ENCODE measurements at regions not wholly inside any gene's neighbourhood (a gene's known extent, or its start where the extent isn't known, plus 50 kb on each side); places are given as distances from the start of the nearest gene placed in this dataset.

DNA sequence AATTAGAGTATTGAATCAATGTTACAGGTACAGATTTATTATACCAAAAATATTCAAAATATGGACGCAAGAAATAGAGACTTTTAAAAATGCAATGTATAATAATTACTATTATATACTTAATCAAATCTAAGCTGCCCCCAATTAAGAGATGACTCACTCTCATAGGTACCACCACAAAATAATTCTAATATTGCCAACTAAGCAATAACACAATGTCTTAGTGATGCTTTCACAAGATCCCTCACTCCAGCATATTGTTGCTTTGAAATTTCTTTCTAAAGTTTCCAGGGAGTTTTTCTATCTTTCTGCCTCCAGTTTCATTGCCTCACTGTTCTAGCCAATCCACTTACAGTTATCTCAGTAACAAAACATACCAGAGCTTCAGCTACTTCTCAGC lies 270.0 kb upstream of the PABPC4L start:
- Histone ChIP-seq H3K4me3 (no peak overlapping the region), H3K79me2 (ENCODE audit: insufficient read depth) (no peaks in the 10 kb centered on the region), H3K4me2 (ENCODE audit: unreplicated experiment) (no peak overlapping the region), H3K27me3 (replicated peaks; ENCODE audit: insufficient read depth) (no peaks in the 10 kb centered on the region), H3K4me1 (ENCODE audit: insufficient read depth) (no peaks in the 10 kb centered on the region), H3K9me2 (ENCODE audit: insufficient read depth) (no peaks in the 10 kb centered on the region), H3K27ac (no peak overlapping the region), H3K9ac (no peak overlapping the region), H3K36me3 (ENCODE audit: low read depth) (no peaks in the 10 kb centered on the region), H2AFZ (no peak overlapping the region), H3F3A (ENCODE audit: insufficient read depth) (no peaks in the 10 kb centered on the region), H4K20me1 (ENCODE audit: insufficient read depth) (no peaks in the 10 kb centered on the region), H3K9me3 (ENCODE audit: low read depth) (no peaks in the 10 kb centered on the region)
- in situ Hi-C loops (cut with MboI) = no loop called here
- no peak for DNase-seq
- TF ChIP-seq EZH2phosphoT487 (IDR thresholded peaks at IDR 0.05; ENCODE audit: insufficient read depth, low read depth) (no peak), EZH2 (IDR thresholded peaks at IDR 0.05; ENCODE audit: insufficient read depth, poor library complexity, severe bottlenecking) (no peak)
- 46 to 59% methylated on average over 1 of the region's 1 CpG for WGBS, 2 experiments (ENCODE audit: low coverage in 1 of 2, low lambda C conversion rate in 2 of 2, missing lambda C conversion rate in 2 of 2)

DNA sequence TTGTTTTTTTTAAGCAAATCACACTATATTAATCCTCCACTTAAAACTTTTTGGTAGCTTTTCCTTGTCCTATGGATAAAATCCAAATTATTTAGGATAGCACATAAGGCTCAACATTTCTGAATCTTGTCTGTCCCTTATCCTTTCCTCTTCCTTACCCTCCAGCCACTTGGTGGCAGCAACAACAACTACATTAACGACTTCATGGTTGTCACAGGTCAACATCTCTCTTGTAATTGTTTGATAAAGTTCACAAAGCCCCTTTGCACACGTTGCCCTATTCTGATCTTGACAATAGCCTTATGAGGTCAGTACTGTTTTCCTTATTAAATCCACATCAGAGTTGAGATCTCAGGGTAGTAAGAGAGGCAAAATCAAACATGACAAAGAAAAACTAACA lies 269.0 kb upstream of the PABPC4L start:
- no peaks in the 10 kb centered on the region for H3K9me2 ChIP-seq (ENCODE audit: insufficient read depth)
- no peaks in the 10 kb centered on the region for H4K20me1 ChIP-seq (ENCODE audit: insufficient read depth)
- no peak for DNase-seq
- 3 to 7% methylated on average over 2 of the region's 2 CpGs for WGBS, 2 experiments (ENCODE audit: low coverage in 1 of 2, low lambda C conversion rate in 2 of 2, missing lambda C conversion rate in 2 of 2)
- in situ Hi-C loops (cut with MboI) = no loop called here
- no peak overlapping the region for H3K4me2 ChIP-seq (ENCODE audit: unreplicated experiment)
- no peak for TF ChIP-seq EZH2 (IDR thresholded peaks at IDR 0.05; ENCODE audit: insufficient read depth, poor library complexity, severe bottlenecking)
- TF ChIP-seq EZH2phosphoT487 (IDR thresholded peaks at IDR 0.05; ENCODE audit: insufficient read depth, low read depth) = no peak
- no peaks in the 10 kb centered on the region for H3K79me2 ChIP-seq (ENCODE audit: insufficient read depth)
- no peak overlapping the region for H2AFZ ChIP-seq
- no peak overlapping the region for H3K9ac ChIP-seq
- no peaks in the 10 kb centered on the region for H3K9me3 ChIP-seq (ENCODE audit: low read depth)
- no peak overlapping the region for H3K4me3 ChIP-seq
- H3K27me3 ChIP-seq (replicated peaks; ENCODE audit: insufficient read depth) = no peaks in the 10 kb centered on the region
- H3K36me3 ChIP-seq (ENCODE audit: low read depth) = no peaks in the 10 kb centered on the region
- H3K4me1 ChIP-seq (ENCODE audit: insufficient read depth) = no peaks in the 10 kb centered on the region
- H3F3A ChIP-seq (ENCODE audit: insufficient read depth) = no peaks in the 10 kb centered on the region
- H3K27ac ChIP-seq = no peak overlapping the region

DNA sequence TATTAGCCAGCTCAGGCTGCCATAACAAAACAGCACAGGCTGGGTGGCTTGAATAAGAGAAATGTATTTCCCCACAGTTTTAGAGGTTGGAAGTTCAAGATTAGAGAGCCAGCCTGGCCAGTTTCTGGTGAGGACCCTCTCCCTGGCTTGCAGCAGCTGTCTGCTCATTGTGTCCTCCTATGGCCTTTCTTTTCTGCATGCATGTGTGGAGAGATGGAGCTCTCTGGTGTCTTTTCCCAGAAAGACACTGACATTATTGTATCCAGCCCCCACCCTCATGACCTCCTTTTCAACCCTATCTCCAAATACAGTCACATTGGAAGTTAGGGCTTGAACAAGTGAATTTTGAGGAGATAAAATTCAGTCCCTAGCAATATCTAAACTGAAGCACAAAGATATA lies 263.8 kb upstream of the PABPC4L start:
- Histone ChIP-seq H3K4me2 (ENCODE audit: unreplicated experiment) (no peak overlapping the region), H3F3A (ENCODE audit: insufficient read depth) (no peaks in the 10 kb centered on the region), H3K27ac (no peak overlapping the region), H4K20me1 (ENCODE audit: insufficient read depth) (no peaks in the 10 kb centered on the region), H3K4me3 (no peak overlapping the region), H3K36me3 (ENCODE audit: low read depth) (no peaks in the 10 kb centered on the region), H3K4me1 (ENCODE audit: insufficient read depth) (no peaks in the 10 kb centered on the region), H2AFZ (no peak overlapping the region), H3K27me3 (replicated peaks; ENCODE audit: insufficient read depth) (no peaks in the 10 kb centered on the region), H3K9ac (no peak overlapping the region), H3K79me2 (ENCODE audit: insufficient read depth) (no peaks in the 10 kb centered on the region), H3K9me3 (ENCODE audit: low read depth) (no peaks in the 10 kb centered on the region), H3K9me2 (ENCODE audit: insufficient read depth) (no peaks in the 10 kb centered on the region)
- in situ Hi-C loops (cut with MboI) = no loop called here
- TF ChIP-seq EZH2 (IDR thresholded peaks at IDR 0.05; ENCODE audit: insufficient read depth, poor library complexity, severe bottlenecking) (no peak), EZH2phosphoT487 (IDR thresholded peaks at IDR 0.05; ENCODE audit: insufficient read depth, low read depth) (no peak)
- no peak for DNase-seq

DNA sequence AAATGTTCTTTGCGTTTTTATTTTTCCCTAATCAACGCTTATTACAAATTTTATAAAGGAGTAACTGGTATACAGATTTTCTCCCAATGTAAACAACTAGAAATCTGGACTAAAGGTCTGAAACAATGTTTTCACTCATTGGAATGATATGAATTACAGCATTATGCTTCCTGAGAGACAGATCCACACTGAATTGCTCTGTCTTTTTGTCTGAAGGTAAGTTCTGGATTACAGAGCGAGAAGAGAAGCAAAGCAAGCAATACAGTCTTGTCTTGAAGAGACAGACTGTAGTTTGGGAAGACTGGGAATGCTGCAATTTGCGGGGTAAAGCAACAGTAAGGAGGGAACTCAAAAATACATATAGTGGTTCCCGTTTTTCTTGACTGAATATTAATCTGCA lies 262.2 kb upstream of the PABPC4L start:
- H3K36me3 ChIP-seq (ENCODE audit: low read depth) = no peaks in the 10 kb centered on the region

DNA sequence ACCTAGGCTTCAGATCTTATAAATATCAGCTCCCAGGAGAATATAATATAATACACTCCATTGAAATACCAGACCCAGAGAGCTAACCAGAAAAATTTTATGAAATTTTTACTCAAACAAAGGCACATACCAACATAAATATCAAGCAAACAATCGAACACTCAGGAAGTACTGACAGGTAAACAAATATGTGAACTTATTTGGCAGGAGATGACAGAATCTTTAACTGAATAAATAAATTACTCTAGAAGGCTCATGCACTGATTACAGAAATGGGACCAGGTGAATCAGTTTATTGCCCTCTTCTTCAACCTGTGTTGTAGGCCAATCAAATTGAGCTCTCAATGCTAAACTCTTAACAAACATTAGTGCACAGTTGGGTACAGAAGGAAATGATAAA lies 225.2 kb upstream of the PABPC4L start:
- Histone ChIP-seq H3K4me2 (ENCODE audit: unreplicated experiment) (no peak overlapping the region), H3K9me2 (ENCODE audit: insufficient read depth) (no peaks in the 10 kb centered on the region), H3K27ac (no peak overlapping the region), H3K9me3 (ENCODE audit: low read depth) (no peaks in the 10 kb centered on the region), H3K4me1 (ENCODE audit: insufficient read depth) (no peaks in the 10 kb centered on the region), H4K20me1 (ENCODE audit: insufficient read depth) (no peaks in the 10 kb centered on the region), H3K9ac (no peak overlapping the region), H3F3A (ENCODE audit: insufficient read depth) (no peaks in the 10 kb centered on the region), H3K4me3 (no peak overlapping the region), H3K36me3 (ENCODE audit: low read depth) (no peaks in the 10 kb centered on the region), H2AFZ (no peak overlapping the region), H3K27me3 (replicated peaks; ENCODE audit: insufficient read depth) (no peaks in the 10 kb centered on the region), H3K79me2 (ENCODE audit: insufficient read depth) (no peaks in the 10 kb centered on the region)
- WGBS, 2 experiments (ENCODE audit: low coverage in 1 of 2, low lambda C conversion rate in 2 of 2, missing lambda C conversion rate in 2 of 2) = 12 to 13% methylated on average over 1 of the region's 1 CpG
- TF ChIP-seq EZH2phosphoT487 (IDR thresholded peaks at IDR 0.05; ENCODE audit: insufficient read depth, low read depth) (no peak), EZH2 (IDR thresholded peaks at IDR 0.05; ENCODE audit: insufficient read depth, poor library complexity, severe bottlenecking) (no peak)
- no peak for DNase-seq
- in situ Hi-C loops (cut with MboI) = no loop called here

More for the DNA sequence above, 262.2 kb upstream of the PABPC4L start:
- no peak overlapping the region for H3K9ac ChIP-seq
- H3K9me3 ChIP-seq (ENCODE audit: low read depth) = no peaks in the 10 kb centered on the region
- H3K4me3 ChIP-seq = no peak overlapping the region
- no peak for DNase-seq
- in situ Hi-C loops (cut with MboI) = no loop called here
- no peak for TF ChIP-seq EZH2phosphoT487 (IDR thresholded peaks at IDR 0.05; ENCODE audit: insufficient read depth, low read depth)
- TF ChIP-seq EZH2 (IDR thresholded peaks at IDR 0.05; ENCODE audit: insufficient read depth, poor library complexity, severe bottlenecking) = no peak
- H3K4me2 ChIP-seq (ENCODE audit: unreplicated experiment) = no peak overlapping the region
- H2AFZ ChIP-seq = no peak overlapping the region
- no peaks in the 10 kb centered on the region for H3K9me2 ChIP-seq (ENCODE audit: insufficient read depth)
- H4K20me1 ChIP-seq (ENCODE audit: insufficient read depth) = no peaks in the 10 kb centered on the region
- H3K27me3 ChIP-seq (replicated peaks; ENCODE audit: insufficient read depth) = no peaks in the 10 kb centered on the region
- no peak overlapping the region for H3K27ac ChIP-seq
- no peaks in the 10 kb centered on the region for H3K79me2 ChIP-seq (ENCODE audit: insufficient read depth)
- 16 to 20% methylated on average over 5 of the region's 5 CpGs for WGBS, 2 experiments (ENCODE audit: low coverage in 1 of 2, low lambda C conversion rate in 2 of 2, missing lambda C conversion rate in 2 of 2)
- H3K4me1 ChIP-seq (ENCODE audit: insufficient read depth) = no peaks in the 10 kb centered on the region
- H3F3A ChIP-seq (ENCODE audit: insufficient read depth) = no peaks in the 10 kb centered on the region

All from GM23248 (cell line).